Limb (tissue), 2 donors: ENCODE measurements at regions not wholly inside any gene's neighbourhood (a gene's known extent, or its start where the extent isn't known, plus 50 kb on each side); places are given as distances from the start of the nearest gene placed in this dataset.

ENCODE experiments used
- DNase-seq, 2 donors: peaks; one replicate each; pipeline ENCODE4 v3.0.0-alpha.2; 2016; ENCODE audit errors: extremely low spot score in 2 of 2

DNA sequence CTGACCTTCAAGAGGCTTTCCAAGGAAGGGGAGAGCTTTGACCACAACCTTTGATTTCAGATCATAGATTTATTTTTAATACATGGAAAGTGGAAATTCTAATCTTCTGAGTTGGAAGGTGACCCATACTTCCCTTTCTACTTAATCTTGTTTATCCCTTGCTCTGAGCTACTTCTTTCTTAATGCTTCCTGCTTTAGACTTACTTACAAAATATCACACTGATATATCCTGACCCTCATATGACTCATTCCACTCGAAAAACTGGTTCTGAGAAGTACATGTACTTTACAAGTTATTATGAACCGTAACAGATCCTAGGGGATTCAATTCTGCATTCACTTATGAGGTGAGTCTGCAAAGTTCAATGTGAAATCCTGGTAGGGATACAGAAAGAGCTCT lies 76.2 kb upstream of the IRS2 start:
- DNase-seq: no peak

DNA sequence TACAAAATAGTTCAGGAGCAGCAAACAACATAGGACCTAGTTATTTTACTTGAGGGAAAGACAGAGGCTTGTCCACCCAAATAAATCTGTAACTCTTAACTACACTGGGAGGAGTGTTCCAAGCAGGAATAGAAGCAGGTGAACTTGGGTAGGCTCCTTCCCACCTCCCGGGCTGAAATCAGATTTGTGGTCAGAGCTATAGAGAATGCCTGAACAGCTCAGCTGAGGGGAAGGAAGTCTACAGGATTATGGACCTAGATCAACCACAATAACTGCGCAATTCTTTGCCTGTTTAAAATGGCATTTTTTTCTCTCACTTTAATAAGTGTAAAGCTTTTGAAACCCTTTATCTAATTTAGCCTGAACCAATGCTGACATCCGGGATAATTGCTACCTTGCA lies 73.5 kb upstream of the IRS2 start:
- no peak for DNase-seq

DNA sequence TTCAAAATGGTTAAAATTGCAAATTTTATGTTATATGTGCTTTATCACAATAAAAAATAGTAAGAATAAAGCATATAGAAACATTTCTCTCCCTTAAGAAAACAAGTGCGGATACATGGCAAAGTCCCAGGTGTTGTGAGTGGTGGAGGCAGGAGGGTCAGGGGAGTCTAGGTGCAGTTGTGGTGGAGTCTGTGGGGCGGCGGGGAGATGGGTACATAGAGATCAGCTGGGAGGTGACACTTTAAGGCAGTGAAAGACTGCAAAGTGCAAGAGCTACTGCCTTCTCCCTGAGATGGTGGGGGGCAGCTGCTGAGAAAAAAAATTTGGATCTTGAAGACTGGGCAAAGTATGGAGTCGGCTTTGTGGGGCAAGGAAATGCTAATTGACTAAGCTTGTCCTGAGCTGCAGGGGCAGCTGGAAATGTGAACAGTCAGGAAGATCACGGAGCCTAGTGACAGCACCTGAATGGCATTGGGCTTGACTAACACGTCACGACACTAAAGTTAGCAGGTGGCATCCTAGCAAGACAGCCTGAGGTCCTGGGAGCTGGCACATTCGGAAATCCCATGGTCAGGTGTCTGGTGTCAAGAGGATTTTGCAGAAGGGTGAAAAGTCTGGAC lies 72.9 kb upstream of the IRS2 start:
- no peak for DNase-seq

DNA sequence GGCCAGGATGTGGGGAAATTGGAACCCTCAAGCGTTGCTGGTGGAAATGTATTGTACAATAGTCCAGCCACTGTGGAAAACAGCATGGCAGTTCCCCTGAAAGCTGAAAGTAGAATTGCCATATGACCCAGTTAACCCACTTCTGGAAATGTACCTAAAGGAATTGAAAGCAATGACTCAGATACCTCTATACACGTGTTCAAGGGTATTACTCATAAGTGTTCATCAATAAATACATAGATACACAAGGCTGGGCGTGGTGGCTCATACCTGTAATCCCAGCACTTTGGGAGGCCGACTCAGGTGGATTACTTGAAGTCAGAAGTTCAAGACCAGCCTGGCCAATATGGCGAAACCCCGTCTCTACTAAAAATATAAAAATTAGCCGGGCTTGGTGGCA lies 71.9 kb upstream of the IRS2 start:
- DNase-seq: no peak

DNA sequence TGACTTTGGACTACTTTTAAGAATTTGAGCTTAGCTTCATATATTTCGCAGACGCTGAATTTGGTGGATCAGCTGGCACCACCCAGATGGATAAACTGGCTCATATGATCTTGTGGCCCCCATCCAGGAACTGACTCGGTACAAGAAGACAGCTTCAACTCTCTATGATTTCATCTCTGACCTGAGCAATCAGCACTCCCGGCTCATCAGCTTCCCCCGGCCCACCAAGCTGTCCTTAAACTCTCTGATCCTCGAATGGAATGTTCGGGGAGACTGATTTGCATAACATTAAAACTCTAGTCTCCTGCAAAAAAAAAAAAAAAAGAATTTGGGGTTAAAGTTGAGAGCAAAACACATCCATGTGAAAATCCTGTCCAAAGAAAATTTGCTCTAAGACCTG lies 71.4 kb upstream of the IRS2 start:
- no peak for DNase-seq

DNA sequence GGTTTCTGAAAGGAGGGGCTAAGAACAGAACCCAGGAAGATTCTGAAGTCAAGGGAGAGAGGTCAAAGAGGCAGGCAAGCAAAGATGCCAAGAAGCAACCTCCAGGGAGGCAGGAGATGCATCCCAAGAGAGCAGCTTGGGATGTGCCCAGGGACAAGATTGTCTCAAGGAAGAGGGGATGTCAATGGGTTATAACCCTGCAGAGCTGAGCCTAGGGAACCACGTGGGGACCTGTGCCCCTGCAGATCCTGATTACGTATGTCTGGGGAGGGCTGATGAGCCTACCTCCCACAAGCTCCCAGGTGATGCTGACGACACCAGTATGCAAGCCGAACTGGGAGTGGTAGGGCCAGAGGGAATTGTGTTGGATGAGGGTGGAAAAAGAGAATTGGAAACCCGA lies 70.9 kb upstream of the IRS2 start:
- DNase-seq: no peak

DNA sequence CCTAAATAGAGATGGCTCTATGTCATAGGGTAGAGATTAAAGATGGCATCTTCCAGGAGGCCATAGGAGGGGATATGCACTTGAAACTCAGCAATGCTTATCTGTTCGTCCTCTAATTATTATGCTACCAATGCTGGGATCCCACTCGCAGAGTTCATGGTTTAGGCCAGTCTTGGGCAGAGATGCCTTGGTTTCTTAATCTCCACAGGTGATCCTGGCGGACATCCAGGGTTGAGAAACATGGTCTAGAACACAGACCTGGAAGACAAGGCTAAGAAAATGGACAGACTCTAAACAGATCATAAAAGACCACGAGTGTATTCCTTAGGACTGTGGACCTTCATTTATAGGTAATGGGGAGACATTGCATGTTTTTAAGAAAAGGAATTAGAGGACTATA lies 70.0 kb upstream of the IRS2 start:
- no peak for DNase-seq

DNA sequence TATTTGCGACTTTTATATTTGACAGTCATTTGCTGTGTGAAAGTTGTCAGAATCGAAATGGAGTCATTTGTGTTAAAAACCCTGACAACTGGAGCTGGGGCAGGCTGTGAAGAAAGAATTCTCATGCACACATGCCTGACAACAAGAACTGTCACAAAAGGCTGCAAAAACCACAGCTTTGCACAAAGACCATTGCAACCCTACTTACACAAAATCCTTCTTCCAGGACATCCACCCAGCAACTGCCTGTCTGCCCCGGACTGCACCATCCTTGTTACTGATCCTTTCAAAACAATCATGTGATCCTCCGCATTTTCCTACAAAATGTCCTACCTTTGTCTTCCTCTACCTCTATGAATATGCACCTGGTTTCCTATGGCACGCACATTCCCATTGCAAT lies 66.8 kb upstream of the IRS2 start:
- DNase-seq: no peak

DNA sequence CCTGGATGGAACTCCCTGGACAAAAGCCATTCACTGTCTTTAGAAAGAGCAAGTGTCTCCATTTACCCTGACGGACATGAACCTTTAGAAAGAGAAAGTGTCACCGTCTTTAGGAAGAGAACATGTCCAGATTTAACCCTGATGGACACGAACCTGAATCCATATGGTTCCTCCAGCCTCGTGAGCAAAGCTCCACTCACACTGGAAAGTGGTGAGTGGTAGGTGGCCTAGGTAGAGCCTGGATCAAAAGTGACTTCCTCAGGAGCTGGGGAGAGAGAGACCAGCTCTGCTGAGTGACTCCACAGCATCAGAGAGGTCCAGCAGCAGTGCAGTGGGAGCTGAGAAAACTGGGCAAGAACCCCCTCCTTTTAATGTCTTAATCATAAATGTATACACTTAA lies 59.8 kb upstream of the IRS2 start:
- DNase-seq: no peak

DNA sequence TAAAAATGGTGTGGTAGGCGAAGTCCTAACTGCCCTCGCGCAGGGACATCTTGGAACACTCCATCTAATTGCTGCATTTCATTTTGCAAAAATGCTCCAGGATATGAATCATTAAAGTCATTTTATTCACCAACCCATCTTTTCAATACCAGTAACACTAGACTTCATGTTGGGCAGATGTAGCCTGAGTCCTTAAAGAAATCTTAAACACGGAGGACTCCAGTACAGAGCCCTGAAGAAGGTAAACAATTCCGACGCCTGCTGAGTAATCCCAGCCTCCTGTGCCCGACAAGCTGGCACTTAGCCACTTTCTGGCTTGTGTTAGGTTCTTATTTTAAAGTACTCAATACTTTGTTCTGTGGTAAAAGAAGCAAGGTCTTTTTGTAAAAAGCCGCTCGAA lies 58.0 kb upstream of the IRS2 start:
- DNase-seq: no peak

DNA sequence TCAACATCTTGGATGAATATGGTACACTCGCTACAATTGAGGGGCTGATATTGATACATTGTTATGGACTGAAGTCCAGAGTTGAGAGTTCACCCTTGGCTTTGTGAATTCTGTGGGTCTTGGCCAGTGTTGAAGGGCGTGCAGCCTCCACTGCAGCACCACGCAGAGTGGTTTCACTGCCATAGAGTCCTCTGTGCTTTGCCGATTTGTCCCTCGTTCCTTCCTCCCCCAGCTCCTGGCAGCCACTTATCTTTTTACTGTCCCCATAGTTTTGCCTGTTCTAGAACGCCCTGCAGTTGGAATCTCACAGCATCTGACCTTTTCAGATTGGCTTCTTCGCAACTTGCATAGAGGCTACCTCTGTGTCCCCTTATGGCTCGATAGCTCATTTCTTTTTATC lies 57.3 kb upstream of the IRS2 start:
- DNase-seq: no peak

DNA sequence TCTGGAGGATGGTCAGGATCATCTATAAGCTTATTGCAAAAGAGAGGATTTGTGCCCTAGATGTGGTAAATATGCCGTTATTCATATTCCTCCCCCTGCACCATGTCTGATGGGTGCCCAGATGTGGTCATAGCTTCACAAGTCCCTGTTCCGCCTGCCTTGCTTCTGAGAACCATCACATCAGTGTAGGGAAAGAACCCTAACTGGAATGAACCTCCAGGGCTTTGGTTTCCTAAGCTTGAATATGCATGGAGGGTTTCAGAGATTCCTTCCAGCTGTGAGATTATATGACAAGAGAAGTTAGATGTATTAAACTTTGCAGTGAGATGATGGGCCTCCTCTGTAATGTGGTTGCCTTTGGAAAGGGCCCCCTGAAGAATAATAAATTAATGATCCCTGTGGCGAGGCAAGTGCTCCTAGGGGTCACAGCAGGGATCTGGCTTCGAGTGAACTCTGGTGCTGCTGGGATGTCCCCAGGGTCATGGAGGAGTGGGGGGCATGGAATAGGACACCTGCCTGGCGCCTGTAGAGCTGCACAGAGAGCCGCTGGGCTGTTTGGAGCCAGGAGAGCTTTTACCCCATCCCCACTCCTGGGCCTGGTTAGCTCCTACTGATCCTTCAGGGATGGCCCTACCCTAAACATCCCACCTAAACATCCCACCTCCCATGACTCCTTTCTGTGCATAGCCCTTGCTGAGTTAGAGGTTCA lies 56.0 kb upstream of the IRS2 start:
- no peak for DNase-seq

DNA sequence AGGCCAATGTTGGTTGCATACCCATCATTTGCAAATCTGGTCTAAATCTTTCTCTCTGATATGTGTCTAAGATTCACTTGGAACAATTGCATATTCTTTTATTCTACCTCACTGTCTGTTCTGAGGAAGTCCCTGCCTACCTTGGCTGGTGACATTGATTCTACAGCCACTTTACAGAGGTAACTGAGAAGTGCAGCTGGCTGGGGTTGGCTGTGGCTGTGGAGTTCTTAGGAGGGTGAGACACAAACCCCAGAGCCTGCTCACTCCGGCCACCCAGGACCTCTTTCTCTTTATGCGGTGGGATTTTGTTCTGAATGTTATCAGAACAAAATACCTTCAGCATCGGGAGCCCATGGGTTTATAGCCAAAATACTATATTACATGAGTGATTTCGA lies 54.5 kb upstream of the IRS2 start:
- DNase-seq: no peak

DNA sequence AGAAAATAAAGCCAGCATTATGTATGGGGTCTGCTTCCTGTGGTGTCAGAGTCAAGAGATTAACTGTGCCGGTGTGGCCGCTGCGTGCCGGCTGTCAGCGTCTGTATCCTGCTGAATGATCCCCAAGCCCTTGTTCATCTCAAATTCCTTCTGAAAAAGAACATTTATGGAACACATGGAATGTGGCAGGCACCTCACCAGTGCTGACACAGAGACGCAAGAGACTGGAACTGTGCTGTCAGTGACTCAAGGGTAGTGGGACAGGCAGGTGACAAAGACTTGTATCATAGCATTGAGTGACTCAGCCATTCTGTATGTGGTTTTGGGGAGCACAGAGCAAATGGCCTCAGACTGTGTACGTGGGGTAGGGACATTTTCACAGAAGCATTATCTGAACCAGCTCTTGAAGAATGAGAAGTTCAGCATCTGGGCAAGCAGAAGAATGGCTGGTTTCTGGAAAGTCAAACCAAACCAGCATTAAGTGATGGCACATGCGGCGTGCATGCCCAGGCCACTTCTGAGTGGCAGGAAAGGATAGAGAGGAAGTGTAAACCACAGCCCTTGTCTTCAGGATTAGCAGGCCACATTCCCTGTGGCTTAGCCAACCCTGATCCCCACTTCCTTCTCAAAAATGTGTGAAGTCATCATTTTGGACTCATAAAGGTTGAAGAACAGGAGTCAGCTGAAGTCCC lies 54.0 kb upstream of the IRS2 start:
- DNase-seq: no peak

DNA sequence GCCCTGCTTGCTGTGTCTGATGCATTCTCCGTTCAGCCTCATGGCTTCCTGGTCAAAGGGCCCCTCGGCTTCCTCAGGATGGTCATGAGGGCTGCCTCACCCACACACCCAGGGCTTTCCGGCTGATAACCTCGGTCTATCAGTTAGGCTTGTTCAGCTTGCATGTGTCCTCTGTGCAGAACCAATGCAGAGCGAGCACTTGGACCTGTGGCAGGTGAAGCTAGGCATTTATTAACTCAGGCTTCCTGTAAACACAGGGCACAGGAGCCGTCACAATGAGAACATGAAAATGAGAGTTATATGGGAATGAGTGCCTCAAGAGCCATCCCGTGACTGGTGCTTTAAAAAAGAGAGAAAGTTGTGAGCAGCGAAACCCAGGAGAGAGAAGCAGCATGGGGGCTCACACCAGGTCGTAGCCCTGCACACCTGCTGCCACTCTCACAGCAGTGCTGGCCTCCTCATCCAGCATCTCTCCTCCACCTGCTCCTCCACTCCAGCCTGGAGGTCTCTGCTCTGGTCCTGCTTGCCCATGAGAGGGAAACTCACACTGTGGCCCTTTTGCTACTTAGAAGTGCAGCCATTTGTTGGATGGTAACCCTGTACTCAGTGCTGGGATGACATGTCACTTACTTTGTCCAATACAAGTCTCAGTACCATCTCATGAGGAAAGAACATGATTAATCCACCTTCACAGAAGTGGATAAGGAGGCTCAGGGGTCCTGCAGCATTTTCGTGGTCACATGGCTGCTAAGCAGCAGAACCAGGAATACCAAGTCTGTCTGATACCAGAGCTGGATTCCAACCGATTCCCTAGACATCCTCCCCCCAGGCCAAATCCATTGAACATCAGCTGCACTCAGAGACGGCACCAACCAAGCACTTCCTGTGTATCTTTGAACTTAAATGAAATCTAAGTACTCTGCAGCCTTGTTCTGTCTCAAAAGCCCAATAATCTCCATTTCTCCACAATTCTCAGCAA lies 50.5 kb upstream of the IRS2 start:
- no peak for DNase-seq
